ENCODE measurements at regions not wholly inside any gene's neighbourhood (a gene's known extent, or its start where the extent isn't known, plus 50 kb on each side); places are given as distances from the start of the nearest gene placed in this dataset.
A peak's percentile ranks its signal among the peaks of the same experiment; 100 is the strongest.

DNA sequence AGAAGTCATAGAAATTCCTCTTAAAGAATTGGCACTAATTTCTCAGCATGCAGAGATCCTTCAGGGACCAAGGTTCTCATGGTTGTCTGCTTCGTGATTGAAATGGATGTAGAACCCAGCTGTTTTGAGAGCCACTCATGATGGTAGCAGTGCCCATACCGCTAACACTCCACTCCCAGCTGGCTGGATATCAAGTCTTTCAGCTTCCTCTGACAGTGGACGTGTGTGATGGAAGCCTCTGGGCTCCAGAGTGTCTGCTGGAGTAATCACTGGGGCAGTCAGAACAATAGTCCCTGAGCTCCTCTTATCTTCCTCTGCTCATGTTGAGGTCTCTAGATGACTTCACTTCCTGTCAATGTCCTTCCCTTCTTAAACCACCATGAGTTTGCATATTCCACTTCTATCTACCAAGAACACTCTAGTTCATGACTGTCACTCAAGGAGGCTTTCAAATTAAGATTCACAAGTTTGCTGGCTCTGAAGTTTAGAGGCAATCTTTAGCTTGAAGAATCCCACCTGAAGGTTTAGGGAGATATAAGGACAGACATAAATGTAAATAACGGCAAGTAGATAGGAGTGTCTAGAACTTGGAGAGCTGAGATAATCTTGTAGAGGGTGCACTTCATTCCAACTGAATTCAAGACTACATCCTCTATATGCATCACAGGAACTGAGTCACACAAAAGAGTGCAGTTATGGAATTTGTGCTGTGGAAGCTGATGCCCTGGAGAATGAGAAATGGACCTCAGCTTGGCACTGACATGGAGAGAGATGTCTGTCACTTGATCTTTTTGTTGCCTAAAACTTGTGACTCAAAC, 64.5 kb upstream of the WDR1 start:
- DNase-seq (ENCODE audit: low read depth in 4 of 4, low spot score in 3 of 4): no peak

DNA sequence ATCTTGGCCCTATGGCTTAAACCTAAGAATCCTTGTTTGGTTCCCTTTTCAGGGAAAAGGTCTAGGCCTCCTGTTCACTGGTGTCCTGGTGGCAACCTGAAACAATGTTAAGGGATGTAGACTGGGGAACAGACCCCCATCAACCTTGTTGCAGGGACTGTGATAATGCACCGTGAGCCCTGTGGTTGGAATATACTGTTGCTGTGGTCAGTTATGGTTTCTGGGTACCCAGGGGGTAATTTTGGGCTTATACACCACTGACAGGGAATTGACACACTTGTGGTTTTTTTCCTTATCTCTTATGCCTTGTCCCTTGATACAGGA, 64.0 kb upstream of the WDR1 start:
- no peak for DNase-seq (ENCODE audit: low read depth in 4 of 4, low spot score in 3 of 4)

DNA sequence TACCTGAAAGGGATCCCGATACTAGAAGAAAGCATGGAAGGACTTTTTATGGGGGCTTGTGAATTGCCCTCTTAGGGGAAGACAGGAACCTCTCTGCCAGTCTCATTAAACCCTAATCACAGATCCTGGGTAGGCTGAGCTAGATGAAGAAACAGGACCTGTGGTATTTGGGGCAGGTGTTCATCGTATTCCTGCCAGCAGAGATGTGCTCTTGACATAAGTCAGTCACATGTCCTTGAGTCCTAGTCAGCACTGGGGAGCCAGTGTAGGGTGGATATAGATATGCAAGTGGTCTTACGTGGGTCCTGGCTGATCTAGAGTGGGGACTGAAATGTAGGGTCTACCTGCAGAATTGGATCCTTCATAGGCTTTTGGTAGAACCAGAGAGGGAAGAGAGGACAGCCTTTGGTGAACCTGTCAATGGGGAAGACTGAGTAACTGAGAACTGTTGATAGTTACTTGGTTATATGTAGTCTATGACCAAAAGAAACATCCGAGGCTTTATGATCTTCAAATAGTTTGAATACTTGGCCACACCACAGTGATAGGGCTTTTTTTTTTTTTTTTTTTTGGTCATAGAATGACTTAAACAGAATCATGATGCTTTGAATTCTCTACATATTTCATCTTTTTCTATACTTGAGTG, 63.5 kb upstream of the WDR1 start:
- no peak for DNase-seq (ENCODE audit: low read depth in 4 of 4, low spot score in 3 of 4)

DNA sequence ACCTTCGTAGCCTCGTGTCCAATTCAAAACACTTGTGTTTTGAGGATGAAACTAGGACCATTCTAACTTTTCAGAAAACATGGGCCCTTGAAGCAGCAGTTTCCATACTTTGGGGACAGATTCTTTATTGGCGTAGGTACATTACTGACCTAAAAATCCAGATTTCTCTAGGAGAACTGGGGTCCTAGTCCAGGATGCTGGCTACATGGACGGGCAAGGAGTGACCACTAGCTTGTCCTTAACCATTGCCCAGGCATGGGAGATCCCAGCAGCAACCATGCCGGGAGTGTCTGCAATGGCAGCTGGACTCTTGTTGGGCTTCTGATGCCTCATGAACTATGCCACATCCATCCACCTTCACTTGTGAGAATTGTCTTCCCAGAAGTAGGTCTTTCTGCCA, 62.2 kb upstream of the WDR1 start:
- no peak for DNase-seq (ENCODE audit: low read depth in 4 of 4, low spot score in 3 of 4)

DNA sequence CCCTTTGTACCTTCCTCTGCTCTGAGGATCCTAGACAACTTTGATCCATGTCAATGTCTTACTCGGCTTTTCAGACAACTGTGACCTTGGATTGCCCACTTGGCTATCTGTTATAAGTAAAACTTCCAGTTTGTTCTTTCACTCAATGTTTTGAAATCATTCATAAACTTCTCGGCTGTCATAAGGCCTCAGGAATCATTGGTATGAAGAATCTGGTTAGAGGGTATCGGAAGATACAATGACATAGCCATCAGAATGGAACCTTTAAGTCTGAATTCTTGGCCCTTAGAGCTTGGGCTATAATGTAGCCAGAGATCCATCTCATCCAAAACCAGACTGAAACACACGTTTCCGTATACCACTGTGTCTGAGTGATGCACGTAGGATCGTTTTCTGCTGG, 59.0 kb upstream of the WDR1 start:
- DNase-seq (ENCODE audit: low read depth in 4 of 4, low spot score in 3 of 4): no peak

DNA sequence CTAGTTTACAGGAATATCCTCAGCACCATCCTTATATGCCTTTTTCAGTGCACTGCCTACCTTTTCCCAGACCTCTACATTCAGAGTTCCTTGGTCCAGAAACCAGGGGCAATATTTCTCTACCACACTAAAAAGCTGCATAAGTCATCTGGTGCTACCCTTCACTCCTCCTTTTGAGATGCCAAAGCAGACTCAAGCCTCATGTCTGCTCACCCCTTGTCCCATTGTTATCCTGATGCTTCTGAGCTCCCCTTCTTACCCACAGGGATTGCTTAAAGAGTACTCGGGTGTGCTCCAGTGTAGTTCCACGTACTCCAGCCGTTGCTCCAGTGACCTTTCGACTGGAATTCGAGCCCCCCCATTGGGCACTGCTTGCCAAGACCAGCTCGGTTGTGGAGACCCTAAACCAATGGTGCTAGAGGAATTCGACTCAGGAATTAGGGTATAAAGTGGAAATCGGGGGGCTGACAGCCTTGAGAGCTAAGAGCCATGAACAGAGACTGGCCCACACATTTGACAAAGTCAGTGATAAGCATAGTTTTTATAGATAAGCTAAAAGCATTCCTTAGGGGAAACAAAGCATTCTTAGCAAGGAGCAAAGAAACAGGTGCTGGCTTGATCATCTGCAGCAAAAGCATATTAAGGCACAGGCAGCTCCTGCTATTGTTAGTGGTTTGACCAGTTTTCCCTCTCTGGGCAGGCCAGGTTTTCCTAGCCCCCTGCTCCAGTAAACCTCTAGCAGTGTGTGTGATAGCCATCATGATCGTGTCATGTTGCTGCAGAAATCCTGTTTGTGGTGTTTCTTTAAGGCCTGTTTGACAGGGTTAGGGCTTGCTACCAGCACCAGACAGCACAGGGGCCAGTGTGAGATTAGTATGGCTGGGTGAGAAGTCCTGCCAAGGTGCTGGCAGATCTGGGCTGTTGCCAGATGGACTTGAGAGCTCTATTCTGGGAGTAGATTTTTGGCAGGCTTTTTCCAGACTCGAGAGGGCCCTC, 57.5 kb upstream of the WDR1 start:
- peak in 1 of 4 donors; percentile 51 for DNase-seq (ENCODE audit: low read depth in 4 of 4, low spot score in 3 of 4)

DNA sequence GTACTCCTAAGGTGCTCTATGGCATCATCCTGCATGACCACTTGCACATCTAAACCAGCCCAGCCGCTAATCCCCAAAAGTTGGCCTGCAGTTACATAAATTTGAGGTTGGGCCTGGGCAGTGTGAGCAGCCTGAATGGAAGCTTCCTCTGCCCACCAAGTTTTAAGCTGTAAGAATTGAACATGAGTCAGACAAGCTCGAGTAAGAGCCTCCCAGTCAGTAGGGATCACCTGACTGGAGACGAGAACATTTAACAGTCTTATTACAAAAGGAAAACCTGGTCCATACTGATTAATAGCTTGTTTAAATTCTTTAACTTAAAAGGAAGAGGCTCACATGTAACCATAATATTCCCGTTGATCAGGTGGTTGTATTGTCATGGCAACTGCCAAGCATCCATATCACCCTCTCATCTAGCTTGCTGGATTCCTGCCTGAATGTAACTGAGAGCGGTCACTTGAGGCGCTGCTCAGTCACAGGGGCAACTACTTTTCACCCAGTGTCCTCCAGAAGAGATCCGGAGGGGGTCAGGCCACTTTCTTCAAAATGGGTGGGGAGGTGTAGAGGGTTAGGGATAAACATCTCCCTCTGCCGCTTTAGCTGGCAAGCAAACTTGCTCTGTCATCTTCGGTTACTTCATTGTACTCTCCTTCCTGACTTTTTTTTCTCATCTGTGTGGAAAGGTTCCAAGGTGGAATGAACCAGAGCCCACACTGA, 56.6 kb upstream of the WDR1 start:
- no peak for DNase-seq (ENCODE audit: low read depth in 4 of 4, low spot score in 3 of 4)

DNA sequence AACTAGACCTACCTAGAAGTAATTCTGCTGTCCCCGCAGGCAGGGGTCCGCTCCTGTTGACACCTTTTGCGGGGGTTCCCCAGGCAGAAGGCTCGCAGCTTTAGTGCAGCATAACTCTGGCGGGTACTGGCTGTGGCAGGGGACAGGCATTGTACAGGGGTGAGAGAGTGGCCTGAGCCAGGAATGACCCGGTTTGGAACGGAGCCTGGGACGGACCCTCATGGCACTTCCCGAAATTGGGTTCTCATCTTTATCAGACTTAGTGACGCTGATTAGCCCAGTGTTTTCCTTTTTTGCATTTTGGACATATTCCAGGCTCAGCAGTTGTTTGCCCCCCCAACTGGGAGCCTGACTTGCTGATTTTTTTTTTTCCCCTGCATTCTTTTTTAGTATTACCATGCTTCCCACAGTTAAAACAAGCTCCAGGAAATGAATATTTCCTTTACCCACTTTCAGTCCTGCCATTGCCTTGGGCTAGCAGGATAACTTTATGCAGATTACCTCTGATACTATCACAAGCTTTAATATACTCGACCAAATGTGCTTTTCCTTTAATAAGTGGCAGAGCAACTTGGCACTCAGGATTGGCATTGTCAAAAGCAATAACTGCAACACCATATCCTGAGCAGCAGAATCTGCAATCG, 55.8 kb upstream of the WDR1 start:
- DNase-seq (ENCODE audit: low read depth in 4 of 4, low spot score in 3 of 4): no peak

DNA sequence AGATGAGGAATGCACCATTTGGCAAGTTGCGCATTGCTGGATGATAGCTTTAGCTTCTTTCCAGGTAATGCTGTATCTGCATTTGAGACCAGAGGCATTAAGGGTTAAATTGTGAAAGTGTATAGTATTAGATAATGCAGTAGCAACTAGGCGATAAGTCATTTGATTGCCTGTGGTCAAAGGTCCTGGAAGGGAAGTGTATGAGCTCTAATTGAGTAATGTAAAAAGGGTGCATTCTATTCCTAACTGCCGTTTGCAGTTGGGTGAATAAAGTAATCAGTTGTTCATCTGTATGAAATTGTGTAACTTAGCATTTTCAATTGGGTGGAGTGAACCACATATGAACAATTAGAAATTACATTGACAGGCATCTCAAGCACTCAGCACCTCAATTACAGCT, 54.5 kb upstream of the WDR1 start:
- no peak for DNase-seq (ENCODE audit: low read depth in 4 of 4, low spot score in 3 of 4)

DNA sequence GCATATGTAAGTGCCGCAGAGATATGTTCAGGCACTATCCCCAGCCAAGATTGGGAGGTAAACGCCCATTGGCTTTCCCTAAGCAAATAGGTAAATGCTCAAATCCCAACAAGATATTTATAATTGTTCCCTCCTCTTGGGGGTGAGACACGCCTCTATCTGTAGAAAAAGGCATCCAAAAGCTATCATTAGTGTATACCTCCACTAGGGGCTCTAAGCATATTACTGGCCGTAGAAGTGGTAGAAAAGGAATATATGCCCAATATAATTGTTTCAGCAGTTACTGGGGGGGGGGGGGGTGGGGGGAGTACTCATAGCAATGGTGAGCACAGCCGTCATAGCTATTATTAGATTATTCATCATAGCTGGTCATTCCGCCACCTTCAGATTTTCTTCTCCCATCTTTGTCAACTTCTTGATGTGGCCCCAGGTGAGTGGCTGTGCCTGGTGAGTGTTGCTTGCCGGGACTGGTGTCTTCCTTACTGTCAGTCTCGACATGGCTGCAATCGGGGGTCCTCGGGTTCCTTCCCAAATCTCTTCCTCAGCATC, 53.3 kb upstream of the WDR1 start:
- no peak for DNase-seq (ENCODE audit: low read depth in 4 of 4, low spot score in 3 of 4)

DNA sequence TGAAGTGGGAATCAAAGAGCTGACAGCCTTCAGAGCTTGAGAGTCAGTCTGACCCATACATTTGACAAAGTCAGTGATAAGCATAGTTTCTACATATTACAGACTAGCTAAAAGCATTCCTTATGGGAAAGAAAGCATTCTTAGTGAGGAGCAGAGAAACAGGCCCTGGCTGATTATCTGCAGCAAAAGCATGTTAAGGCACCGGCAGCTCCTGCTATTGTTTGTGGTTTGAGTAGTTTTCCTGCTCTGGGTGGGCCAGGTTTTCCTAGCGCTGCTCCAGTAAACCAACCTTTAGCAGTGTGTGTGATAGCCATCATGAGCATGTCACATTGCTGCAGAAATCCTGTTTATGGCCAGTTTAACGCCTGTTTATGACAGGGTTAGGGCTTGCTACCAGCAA, 51.6 kb upstream of the WDR1 start:
- DNase-seq (ENCODE audit: low read depth in 4 of 4, low spot score in 3 of 4): no peak

DNA sequence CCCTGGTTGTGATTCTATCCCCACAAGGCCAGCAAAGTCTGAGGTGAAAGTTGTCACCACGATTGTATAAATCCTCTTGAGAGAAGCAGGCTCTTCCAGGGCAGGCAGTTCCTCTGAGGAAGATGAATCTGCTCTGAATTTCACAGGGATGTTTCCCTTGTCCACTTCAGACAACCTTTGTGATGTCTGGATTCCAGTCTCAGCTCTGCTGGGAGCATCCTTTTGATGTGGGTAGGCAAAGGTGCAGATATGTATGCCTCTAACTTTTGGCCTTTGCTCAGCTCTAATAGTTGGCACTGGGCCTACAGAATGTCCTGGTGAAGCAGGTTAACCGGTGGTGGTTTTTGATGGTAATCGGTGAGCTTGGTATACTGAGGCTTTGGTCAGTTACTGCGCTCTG, 50.6 kb upstream of the WDR1 start:
- DNase-seq (ENCODE audit: low read depth in 4 of 4, low spot score in 3 of 4): no peak
